ENCODE measurements at regions not wholly inside any gene's neighbourhood (a gene's known extent, or its start where the extent isn't known, plus 50 kb on each side); places are given as distances from the start of the nearest gene placed in this dataset.
"Not testable (repeated sequence)": the region's sequence is repeated elsewhere in the genome, so short reads cannot be mapped to it uniquely, and the experiment has no call there.

DNA sequence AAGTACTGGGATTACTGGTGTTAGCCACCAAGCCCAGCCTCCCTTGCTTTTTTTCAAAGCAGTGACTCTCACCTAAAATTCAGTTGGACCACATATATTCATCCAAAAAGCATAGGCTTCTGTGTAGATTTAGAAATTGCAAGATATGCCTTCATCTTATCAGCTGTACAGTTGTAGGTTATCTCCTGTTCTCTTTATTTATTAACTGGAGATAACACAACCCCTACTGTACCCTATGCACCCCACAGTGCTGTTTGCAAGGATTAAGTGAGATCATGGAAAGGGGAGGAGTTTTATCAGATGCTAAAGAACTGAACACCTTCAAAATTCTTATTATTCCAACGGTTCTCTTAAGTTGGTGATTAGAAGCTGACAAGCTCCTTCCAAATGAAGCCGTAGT lies 164.4 kb upstream of the JARID2 start:
- no peak for DNase-seq (ENCODE audit: low spot score)

DNA sequence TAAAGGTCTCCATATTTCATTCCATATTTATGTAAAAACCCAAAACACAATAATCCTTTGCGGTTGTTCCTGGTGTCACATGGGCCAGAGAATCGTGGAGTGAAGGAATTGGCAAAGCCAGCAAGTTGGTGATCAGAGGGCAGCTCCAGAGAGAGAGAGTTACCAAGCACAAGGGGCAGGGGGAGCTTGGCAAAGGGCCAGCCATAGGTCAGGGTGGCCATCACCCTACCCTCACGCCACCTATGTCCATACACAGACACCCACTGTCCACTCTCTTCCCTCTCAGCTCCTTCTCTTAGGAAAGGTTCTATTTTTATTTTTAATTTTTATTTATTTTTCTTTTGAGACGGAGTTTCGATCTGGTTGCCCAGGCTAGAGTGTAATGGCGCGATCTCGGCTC lies 163.2 kb upstream of the JARID2 start:
- DNase-seq (ENCODE audit: low spot score): no peak

DNA sequence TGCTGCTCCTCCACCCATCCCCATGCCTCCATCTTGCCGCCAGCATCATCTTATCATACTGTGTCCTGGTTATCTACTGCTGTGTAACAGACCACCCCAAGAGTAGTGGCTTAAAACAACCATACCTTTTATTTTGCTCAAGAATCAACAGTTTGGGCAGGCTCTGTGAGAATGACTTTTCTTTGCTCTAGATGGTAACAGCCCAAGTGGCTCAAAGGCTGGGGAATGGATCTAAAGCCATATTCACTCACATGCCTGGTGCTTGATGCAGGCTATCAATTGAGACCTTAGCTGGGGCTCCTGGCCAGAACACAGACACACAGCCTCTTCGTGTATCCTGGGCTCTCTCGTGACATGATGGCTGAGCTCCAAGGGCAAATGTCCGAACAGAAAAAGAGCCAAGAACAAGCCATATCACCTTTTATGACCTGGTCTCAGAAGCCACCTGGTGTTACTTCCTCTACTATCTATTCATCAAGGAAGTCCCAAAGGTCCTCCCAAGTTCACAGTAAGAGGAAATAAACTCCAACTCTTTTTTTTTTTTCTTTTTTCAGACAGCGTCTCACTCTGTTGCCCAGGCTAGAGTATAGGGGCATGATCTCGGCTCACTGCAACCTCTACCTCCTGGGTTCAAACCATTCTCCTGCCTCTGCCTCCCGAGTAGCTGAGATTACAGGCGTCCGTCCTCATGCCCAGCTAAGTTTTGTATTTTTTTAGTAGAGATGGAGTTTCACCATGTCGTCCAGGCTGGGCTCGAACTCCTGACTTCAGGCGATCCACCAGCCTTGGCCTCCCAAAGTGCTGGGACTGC lies 159.3 kb upstream of the JARID2 start:
- DNase-seq (ENCODE audit: low spot score): no peak

DNA sequence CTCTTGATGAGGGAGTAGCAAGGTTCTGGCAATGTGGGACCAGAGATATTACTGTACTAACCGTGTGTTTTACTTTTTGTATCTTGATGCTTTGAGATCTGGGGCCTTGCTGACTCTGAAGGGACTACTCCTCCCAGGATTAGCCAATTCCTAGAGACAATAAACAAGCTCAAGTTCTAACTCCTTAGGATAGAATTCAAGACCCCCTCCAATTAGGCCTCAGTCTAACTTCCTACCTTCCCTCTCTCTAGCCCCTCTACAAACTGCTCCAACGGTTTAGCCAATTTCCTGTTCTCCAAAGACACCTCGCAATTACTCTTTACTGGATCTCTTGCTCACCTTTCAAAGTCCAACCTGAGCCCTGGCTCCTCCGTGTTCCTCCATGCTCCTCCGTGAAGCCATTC lies 158.7 kb upstream of the JARID2 start:
- no peak for DNase-seq (ENCODE audit: low spot score)

DNA sequence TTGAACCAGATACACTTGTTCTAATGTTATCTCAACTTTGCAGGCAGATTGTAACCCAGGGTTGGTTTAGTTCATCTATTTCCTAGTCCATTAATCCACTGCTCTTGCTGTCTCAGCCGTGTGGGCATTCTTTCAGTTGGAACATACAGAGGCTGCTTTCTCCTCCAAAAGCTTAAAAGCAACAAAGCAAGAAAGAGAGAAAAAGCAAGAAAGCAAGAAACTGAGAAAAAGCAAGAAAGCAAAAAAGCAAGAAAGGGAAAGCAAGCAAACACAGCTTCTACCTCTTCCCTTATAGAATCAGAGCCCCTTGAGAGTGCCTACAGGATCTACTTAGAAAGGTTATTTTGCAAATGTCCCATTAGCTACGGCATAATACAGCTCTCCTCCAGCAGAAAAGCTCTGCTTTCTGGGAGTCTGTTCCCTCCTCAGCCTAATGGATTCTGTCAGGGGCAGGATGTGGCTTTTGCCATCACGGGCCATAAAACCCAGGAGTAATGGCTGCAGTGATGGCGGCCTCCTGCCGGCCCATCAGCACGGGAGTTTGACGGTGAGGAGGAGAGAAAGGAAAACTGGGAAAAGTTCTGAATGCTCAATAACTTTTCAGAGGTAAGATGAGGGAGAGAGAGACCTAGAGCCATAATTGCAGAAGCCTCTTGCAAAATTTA lies 156.8 kb upstream of the JARID2 start:
- peak; percentile 9 for DNase-seq (ENCODE audit: low spot score)

DNA sequence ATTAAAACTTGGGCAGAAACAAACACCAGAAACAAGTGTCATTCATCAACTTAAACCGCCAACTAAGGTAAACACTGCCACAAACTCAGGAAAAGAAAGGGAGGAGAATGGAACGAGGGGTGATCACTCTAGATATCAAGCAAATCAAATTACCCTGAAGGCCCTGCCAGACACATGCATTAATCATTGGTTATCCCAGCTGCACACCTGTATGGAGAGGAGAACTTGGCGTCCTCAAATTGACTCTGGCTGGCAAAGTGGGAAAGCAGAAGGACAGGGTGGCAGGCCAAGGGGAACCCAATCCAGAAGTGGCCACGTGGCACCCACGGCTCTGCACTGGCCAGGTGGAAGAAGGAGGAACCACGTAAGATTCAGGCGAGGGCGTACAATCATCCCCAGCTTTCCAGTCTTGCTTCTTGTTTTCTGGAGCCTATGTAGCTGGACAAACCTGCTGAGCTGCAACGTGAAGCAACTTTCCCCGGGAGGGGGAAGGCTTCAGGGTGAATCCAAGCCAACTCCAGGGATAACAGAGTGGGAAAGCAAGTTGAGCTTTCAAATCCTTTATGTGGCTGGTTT lies 156.2 kb upstream of the JARID2 start:
- DNase-seq (ENCODE audit: low spot score): no peak

DNA sequence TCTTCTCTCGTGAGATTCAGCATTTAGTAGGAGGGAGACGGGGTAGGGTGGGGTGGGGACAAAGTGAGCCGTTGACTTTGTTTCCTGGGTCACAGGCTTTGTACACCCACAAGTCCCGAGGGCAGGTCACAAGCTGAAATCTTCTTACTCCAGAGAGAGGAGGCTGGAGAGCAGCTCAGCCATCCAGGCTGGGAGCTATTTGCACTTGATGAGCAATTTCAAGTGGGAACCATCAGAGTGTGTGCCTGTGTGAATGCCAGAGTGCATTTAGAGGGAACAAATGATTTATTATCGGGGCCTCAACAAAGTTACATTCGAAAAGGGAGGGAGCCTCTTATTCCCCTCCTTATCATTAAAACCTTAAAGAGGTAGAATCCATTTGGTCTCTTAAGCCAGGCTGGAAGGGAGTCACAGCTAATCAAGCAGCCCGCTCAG lies 155.7 kb upstream of the JARID2 start:
- no peak for DNase-seq (ENCODE audit: low spot score)

DNA sequence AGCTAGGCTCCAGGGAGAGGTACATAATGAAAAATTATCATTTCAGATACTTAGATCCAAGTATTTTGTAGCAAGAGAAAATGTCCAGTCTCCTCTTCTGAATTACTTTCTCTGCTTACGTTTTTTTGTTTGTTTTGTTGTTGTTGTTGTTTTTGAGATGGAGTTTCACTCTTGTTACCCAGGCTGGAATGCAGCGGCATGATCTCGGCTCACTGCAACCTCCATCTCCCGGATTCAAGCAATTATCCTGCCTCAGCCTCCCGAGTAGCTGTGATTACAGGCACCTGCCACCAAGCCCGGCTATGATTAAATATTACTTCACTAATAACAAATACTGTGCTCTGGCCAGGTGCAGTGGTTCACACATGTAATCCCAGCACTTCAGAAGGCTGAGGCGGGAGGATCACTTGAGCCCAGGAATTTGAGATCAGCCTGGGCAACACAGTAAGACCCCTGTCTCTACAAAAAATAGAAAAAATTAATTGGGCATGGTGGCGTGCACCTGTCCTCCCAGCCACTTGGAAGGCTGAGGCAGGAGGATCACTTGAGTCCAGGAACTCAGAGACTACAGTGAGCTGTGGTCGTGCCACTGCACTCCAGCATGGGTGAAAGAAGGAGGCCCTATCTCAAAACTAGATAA lies 155.0 kb upstream of the JARID2 start:
- no peak for DNase-seq (ENCODE audit: low spot score)

DNA sequence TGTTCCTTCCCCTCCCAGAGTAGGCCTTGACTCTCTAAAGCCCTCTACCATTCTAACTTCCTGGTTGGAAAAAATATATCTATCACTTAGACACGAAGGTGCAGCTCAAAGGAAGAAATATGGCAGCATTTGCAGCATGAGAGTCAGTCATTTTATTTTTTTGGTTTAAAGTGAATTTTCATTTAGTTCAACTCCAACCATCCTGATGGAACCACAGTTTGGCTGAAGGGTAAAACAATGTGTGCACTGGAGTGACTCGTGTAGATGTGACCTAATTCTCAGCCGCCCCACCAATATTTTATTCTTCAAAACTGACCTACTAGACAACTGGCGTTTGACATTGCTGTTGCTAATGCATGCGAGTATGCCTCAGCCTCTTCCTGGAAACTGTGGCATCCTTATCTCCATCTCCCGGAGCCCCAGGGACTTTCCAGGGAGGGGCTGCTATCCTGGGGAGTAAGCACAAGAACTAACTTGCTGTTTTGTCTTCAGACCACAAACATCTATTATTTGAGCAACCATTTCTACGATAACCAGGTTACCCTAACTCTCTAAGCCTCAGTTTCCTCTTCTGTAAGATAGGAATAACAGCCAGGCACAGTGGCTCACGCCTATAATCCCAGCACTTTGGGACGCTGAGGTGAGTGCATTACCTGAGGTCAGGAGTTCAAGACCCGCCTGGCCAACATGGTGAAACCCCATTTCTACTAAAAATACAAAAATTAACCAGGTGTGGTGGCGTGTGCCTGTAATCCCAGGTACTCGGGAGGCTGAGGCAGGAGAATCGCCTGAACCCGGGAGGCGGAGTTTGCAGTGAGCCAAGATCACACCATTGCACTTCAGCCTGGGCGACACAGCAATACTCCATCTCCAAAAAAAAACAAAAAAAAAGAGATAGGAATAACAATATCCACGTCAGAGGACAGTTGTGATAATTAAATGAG lies 148.7 kb upstream of the JARID2 start:
- peak; percentile 54 for DNase-seq (ENCODE audit: low spot score)

DNA sequence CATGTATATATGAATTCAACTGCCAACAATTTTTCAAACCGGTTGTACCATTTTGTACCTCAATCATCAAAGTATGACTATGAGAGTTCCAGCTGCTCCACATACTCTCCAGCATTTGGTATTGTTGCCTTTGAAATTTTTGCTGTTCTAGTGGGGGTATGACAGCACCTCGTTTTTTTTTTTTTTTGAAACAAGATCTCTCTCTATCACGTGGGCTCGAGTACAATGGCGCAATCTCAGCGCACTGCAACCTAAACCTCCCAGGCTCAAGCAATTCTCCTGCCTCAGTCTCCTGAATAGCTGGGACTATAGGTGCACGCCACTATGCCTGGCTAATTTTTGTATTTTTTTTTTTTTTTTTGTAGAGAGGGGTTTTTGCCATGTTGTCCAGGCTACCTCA lies 144.7 kb upstream of the JARID2 start:
- DNase-seq (ENCODE audit: low spot score): no peak

DNA sequence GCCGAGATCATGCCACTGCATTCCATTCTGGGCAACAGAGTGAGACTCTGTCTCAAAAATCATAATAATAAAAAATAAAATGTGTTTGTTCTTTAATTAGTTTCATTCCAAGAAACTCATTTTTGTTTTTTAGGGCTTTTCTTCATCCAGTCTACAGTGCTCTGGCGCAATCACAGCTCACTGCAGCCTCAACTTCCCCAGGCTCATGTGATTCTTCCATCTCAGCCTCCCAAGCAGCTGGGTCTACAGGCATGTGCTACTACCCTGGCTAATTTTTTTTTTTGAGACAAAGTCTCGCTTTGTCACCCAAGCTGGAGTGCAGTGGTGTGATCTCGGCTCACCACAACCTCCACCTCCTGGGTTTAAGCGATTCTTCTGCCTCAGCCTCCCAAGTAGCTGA lies 143.6 kb upstream of the JARID2 start:
- DNase-seq (ENCODE audit: low spot score): no peak

DNA sequence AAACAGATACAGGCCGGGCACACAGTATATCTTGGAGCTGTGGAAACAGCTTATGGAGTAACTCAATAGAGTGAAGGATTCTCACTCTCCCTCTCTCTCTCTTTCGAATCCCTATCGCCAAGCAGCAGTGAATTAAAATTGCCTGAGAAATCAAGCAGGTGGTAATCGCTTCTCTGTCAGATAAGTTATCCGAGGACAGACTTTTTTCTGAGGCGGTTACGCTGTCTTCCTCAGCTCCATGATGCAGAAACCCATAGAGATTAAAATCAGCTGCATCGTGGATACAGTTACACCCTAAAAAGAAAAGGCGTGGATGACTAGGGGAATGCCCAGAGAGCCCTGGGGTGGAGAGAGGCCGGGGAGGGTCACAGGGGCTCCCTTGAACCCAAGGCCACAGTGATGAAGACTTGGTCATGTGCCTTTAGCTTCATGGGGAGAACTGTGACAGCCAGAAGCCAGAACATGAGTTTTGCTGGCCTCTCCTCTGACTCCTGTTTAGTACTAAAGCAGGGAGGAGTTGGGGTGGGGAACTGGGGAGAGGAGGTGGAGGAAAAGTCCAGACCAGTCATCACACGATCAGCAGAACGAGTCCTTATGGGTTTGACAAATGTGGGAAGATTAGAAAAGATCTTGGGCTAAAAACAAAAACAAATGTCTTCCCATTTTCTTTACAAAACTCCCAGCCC lies 138.8 kb upstream of the JARID2 start:
- no peak for DNase-seq (ENCODE audit: low spot score)

DNA sequence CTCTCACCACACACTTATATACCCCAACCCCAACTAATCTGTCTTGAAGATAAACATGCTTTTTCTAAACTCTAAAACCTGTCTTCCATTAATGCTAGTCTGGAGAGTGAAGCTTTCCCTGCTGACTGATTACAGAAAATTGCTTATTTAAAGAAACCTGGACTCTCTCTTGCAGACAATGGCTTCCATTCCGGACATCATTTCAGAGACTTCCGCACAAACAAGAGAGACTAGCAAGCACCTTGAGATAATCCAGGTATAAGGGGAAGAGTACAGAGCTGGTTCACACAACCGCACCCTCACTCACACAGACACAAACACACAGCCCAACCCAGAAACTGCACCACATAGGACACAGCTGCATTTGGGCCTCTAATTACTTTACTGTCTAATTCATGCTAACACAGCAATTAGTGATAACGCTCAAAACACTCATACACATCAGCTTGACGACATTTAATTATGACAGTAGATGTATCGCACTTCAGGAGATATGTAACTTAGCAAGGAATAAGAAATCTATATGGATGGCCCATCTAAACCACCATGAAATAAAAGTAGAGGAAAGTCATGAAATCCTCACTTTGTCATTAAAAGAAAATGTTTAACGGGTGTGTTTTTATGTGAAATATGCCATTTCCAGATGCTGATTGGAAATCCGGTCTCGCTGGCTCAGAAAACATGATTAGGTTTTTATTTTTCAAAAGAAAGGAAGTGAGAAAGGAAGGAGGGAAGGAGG lies 138.1 kb upstream of the JARID2 start:
- DNase-seq (ENCODE audit: low spot score): no peak

DNA sequence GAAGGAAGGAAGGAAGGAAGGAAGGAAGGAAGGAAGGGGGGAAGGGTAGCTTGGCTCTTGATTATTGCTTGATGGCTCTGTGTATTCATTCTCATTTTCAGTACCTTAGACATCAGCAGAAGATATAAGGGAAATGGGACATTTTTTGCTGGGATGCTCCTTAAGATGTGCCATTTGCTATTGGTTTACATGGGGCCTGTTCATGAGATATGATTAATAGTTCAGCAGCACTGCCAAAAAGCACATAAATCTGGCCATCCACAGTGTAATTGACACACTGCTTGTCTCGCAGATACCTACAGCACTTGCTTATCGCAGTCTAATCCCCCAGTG lies 137.5 kb upstream of the JARID2 start:
- DNase-seq (ENCODE audit: low spot score): no peak

DNA sequence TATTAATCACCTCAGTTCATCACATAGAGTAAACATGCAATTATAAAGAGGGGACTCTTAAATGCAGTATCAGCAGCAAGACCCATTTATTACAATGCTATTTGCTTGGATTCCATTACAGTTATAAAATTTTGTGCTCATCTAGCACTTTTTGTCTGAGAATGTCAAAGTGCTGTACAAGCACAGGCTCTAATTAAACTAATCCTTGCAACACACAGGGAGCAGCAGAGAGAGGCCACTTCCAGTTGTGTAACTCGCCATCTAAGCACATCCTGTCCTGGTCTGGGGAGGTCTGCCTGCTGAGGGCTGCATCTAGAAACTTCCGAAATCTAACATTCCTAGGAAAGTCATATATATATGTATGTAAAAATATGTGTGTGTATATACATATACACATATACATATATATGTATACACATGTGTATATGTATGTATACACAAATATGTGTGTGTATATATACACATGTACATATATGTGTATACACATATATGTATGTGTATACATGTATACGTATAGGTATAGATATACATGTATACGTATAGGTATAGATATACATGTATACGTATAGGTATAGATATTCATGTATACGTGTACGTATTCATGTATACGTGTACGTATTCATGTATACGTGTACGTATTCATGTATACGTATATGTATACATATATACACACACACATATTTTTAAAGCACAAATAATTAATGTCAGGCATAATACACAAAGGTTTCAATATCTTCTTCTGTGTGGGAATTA lies 136.4 kb upstream of the JARID2 start:
- DNase-seq (ENCODE audit: low spot score): no peak

DNA sequence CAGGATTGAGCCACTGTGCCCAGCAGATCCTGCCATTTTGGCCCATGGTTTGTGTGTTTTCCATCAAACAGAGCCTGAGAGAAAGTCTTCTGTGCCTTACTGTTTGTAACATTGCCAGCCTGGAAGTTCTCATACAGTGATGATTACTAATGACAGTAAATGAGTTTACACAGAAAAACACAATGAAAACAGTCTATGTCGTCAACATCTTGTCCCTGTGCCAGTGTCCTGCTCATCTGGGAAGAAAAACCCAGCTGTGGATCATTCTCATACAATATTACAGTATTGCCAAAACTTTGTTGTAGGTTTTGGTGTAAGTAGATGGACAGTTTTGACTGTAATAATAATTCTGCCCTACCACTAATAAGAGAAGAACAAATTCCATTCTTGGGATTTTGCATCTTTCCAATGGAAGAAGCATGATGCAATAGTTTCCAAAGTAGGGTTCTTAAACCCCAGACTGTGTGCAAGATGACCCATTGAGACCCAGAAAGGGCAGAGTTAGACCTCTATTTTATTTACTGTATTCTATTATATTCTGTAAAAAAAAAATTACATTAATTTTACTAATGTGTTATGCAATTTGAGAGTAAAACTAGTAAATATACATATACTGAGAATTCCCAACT lies 135.0 kb upstream of the JARID2 start:
- no peak for DNase-seq (ENCODE audit: low spot score)

DNA sequence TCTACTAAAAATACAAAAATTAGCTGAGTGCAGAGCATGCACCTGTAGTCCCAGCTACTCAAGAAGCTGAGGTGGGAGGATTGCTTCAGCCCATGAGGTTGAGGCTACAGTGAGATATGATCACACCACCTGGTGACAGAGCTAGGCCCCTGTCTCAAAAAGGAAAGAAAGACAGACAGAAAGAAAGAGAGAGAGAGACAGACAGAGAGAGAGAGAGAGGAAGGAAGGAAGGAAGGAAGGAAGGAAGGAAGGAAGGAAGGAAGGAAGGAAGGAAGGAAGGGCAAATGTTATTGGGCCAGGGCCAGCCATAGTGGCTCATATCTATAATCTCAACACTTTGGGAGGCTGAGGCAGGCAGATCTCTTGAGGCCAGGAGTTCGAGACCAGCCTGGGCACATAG lies 134.3 kb upstream of the JARID2 start:
- not testable (repeated sequence) for DNase-seq (ENCODE audit: low spot score)

DNA sequence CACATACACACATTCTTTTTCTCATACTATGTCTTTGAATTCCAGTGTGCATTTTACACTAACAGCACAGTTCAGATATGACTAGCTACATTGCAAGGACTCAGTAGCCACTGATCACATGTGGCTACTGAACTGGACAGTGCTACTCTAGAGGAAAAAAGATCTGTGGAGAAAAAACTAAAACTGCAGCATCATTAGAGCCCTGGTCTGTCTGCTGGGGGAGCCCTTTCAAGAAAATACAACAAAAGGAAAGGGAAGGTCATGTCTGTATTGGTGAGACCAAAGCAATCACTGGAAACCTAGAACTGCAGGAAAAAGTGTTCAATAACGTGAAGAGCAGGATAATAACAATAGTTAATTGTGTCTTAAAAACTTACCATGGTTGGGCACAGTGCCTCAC lies 132.3 kb upstream of the JARID2 start:
- DNase-seq (ENCODE audit: low spot score): no peak

DNA sequence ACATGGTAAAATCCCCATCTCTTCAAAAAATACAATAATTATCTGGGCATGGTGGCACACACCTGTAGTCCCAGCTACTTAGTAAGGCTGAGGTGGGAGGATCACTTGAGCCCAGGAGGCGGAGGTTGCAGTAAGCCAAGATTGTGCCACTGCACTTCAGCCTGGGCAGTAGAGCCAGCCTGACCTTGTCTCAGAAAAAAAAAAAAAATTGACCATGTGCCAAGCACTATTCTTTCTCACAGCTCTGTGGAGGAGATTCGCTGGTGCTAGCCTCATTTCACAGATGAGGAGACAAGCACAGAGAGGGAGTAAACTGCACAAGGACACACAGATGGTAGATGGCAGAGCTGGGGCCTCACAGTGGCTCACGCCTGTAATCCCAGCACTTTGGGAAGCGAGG lies 131.8 kb upstream of the JARID2 start:
- DNase-seq (ENCODE audit: low spot score): no peak
